Liver (tissue), 3 donors: ENCODE measurements at regions not wholly inside any gene's neighbourhood (a gene's known extent, or its start where the extent isn't known, plus 50 kb on each side); places are given as distances from the start of the nearest gene placed in this dataset.

Experiments
- CTCF ChIP-seq: fragments of 150-350 bp; IDR thresholded peaks from 2 replicates; pipeline ENCODE4 v1.5.1; 2017; ENCODE audit warnings: improper control_type of control experiment, low read depth, low read length; ENCODE audit not compliant: missing input control
- EGR1 ChIP-seq, 2 donors: IDR thresholded peaks; 2 replicates each; pipeline ENCODE4 v1.6.1; 2016 to 2018; ENCODE audit warnings: antibody characterized with exemption in 2 of 2, low read depth in 2 of 2
- FOXA1 ChIP-seq: IDR thresholded peaks from 2 replicates; pipeline ENCODE4 v1.6.1; 2016; ENCODE audit warnings: antibody characterized with exemption
- HNF4G ChIP-seq: IDR thresholded peaks from 2 replicates; pipeline ENCODE4 v1.6.1; 2016; ENCODE audit warnings: antibody characterized with exemption
- JUND ChIP-seq, 2 donors: IDR thresholded peaks; 2 replicates each; pipeline ENCODE4 v1.6.1; 2016; ENCODE audit warnings: antibody characterized with exemption in 2 of 2
- RAD21 ChIP-seq, 2 donors: IDR thresholded peaks; 2 replicates each; pipeline ENCODE4 v1.6.1; 2016; ENCODE audit warnings: antibody characterized with exemption in 2 of 2, mild to moderate bottlenecking in 2 of 2
- TAF1 ChIP-seq: conservative IDR thresholded peaks from 2 replicates; pipeline ENCODE4 v1.6.1; 2016; ENCODE audit warnings: antibody characterized with exemption, mild to moderate bottlenecking
- YY1 ChIP-seq: IDR thresholded peaks from 2 replicates; pipeline ENCODE4 v1.6.1; 2016; ENCODE audit warnings: antibody characterized with exemption, mild to moderate bottlenecking
- ZBTB33 ChIP-seq: IDR thresholded peaks from 2 replicates; pipeline ENCODE4 v1.6.1; 2016; ENCODE audit warnings: antibody characterized with exemption
- donor health status: healthy.
- donor health status: healthy.

DNA sequence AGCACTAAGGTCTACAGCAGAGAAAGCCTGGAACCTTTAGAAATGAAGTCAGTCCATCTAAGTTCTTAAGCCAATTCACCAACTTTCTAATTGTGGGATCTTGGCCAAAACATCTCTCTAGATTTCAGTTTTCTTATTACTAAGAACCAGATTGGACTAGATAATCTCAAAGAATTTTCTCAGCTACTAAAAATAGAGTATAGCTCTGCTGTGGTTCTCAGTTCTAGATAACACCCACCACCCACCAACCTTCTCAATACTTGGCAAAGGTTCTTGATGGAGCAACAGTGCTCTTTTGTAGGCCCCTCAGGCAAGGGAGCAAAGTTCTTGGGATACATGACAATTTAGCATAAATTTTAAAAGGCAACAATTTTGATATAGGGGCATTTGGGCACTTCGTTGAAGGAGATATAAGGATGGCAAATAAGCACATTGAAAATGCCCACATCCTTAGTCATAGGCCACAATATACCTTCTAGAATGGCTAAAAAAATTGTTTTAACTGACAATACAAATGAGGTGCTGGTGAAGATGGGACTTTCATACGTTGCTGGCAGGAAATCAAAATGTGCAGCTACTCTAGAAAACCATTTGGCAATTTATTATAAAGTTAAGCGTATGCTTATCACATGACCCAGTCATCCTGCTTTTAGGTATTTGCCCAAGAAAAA is 74.4 kb upstream of the TMEM132E start:
- TF ChIP-seq TAF1 (no peak), EGR1 (IDR thresholded peaks at IDR 0.05; ENCODE audit: low read depth in 2 of 2) (no peak), FOXA1 (no peak), CTCF (no peak), ZBTB33 (no peak), JUND (IDR thresholded peaks at IDR 0.05) (no peak), RAD21 (IDR thresholded peaks at IDR 0.05) (no peak), HNF4G (no peak), YY1 (no peak)
